ENCODE measurements at regions not wholly inside any gene's neighbourhood (a gene's known extent, or its start where the extent isn't known, plus 50 kb on each side); places are given as distances from the start of the nearest gene placed in this dataset.

GRCh38 chr6:150684714-150685459 is 85.2 kb downstream of the PLEKHG1 start:
- TF ChIP-seq CTCF (IDR thresholded peaks at IDR 0.05) (no peak), POLR2A (IDR thresholded peaks at IDR 0.05) (no peak)

All from testis (tissue), 2 donors.